RWPE1 (cell line): ENCODE measurements at regions not wholly inside any gene's neighbourhood (a gene's known extent, or its start where the extent isn't known, plus 50 kb on each side); places are given as distances from the start of the nearest gene placed in this dataset.
A peak's percentile ranks its signal among the peaks of the same experiment; 100 is the strongest.

Experiments used
- CTCF ChIA-PET: fragments of 350-600 bp; sonication (Branson Sonifier 250); formaldehyde crosslinking; extraction: SDS; loops from one replicate; lab custom pipeline; 2021; lab: Yijun Ruan, JAX
- POLR2A ChIA-PET: fragments of 400-600 bp; formaldehyde crosslinking; extraction: SDS; loops from one replicate; lab custom pipeline; 2020; ENCODE audit warnings: antibody characterized with exemption; ENCODE audit not compliant: low non-redundant PET; lab: Yijun Ruan, JAX
- DNase-seq: peaks from one replicate; pipeline ENCODE4 v3.0.0; 2012; ENCODE audit warnings: low spot score
- H3K27ac ChIP-seq: fragments of 450-650 bp; 2 replicates; pipeline ENCODE4 v1.5.1; 2017
- CTCF ChIP-seq: fragments of 450-650 bp; conservative IDR thresholded peaks from 2 replicates; pipeline ENCODE4 v1.5.1; 2017; ENCODE audit warnings: low read depth, mild to moderate bottlenecking

- ChIA-PET POLR2A (no interaction called here), CTCF (no interaction called here)
- no peak for TF ChIP-seq CTCF
- no peak overlapping the region for H3K27ac ChIP-seq
- no peak for DNase-seq
These were observed 1305.2 kb downstream of the ARAP2 start for GRCh38 chr4:34939073-34939472.

GRCh38 chr4:34943741-34944386, 1300.5 kb downstream of the ARAP2 start:
- no peak for DNase-seq
- TF ChIP-seq CTCF = no peak
- H3K27ac ChIP-seq = no peak overlapping the region
- POLR2A ChIA-PET = no interaction called here
- CTCF ChIA-PET = interaction anchor here (0.6 kb wide), 1 partner anchor 183 kb away, joined by 3 read pairs; no protein-coding TSS in a partner anchor

GRCh38 chr4:34950926-34951325, 1293.4 kb downstream of the ARAP2 start:
- no peak for DNase-seq
- TF ChIP-seq CTCF = no peak
- CTCF ChIA-PET = no interaction called here
- POLR2A ChIA-PET = no interaction called here
- no peak overlapping the region for H3K27ac ChIP-seq

GRCh38 chr4:34953145-34953799, 1291.0 kb downstream of the ARAP2 start:
- ChIA-PET CTCF (no interaction called here), POLR2A (no interaction called here)
- no peak for DNase-seq
- TF ChIP-seq CTCF = no peak
- H3K27ac ChIP-seq = no peak overlapping the region

GRCh38 chr4:34964613-34965012, 1279.7 kb downstream of the ARAP2 start:
- no peak overlapping the region for H3K27ac ChIP-seq
- POLR2A ChIA-PET = no interaction called here
- CTCF ChIA-PET = interaction anchor here (0.6 to 0.8 kb wide), 2 partner anchors 35 to 282 kb away, joined by 3 read pairs; no protein-coding TSS in a partner anchor
- TF ChIP-seq CTCF = no peak
- DNase-seq = no peak

- no peak overlapping the region for H3K27ac ChIP-seq
- ChIA-PET POLR2A (no interaction called here), CTCF (interaction anchor here (0.5 kb wide), 1 partner anchor 104 kb away, joined by 8 read pairs; no protein-coding TSS in a partner anchor)
- DNase-seq = peak; percentile 2
- TF ChIP-seq CTCF = no peak
These were observed 1272.1 kb downstream of the ARAP2 start for GRCh38 chr4:34972189-34972588.
